Retinal pigment epithelial cell (primary cell): ENCODE measurements at regions not wholly inside any gene's neighbourhood (a gene's known extent, or its start where the extent isn't known, plus 50 kb on each side); places are given as distances from the start of the nearest gene placed in this dataset.

Source experiments
- DNase-seq: peaks from one replicate; pipeline ENCODE4 v3.0.0-alpha.2; 2010; ENCODE audit warnings: low read depth
- H3K4me3 ChIP-seq: 2 replicates; pipeline ENCODE4 v1.5.1; 2011; ENCODE audit warnings: mild to moderate bottlenecking, low read length, control low read depth, moderate library complexity
- CTCF ChIP-seq: conservative IDR thresholded peaks from 2 replicates; pipeline ENCODE4 v1.5.1; 2011; ENCODE audit warnings: low read depth, low read length, control low read depth, inconsistent platforms

DNA sequence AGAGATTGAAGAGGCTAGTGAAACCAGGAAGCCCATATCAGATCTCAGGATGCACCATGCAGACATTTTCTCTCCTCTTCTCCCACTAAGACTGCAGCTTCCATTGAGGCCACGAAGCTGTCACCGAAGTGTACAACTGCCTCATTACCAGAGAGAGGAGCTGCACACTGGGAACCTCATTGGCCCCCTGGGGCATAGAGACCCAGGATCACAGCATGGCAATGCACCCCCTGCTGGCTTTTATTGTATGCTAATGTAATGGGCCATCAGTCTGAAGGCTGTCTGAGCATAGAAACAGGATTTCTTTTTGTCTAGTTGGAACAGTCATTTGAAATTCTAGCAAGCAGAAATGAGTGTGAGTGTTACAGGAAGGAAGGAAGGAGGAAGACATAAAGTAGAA, 861.6 kb upstream of the CELF4 start:
- DNase-seq = no peak
- H3K4me3 ChIP-seq = no peak overlapping the region
- peak; percentile 22 for TF ChIP-seq CTCF

GRCh38 chr18:38421872-38422615, 856.4 kb upstream of the CELF4 start:
- H3K4me3 ChIP-seq = no peak overlapping the region
- no peak for TF ChIP-seq CTCF
- DNase-seq = no peak

GRCh38 chr18:38421021-38421420, 855.4 kb upstream of the CELF4 start:
- no peak for TF ChIP-seq CTCF
- H3K4me3 ChIP-seq = no peak overlapping the region
- DNase-seq = no peak

- no peak overlapping the region for H3K4me3 ChIP-seq
- TF ChIP-seq CTCF = no peak
- DNase-seq = no peak
Observed at GRCh38 chr18:38420611-38421010, 855.0 kb upstream of the CELF4 start.

DNA sequence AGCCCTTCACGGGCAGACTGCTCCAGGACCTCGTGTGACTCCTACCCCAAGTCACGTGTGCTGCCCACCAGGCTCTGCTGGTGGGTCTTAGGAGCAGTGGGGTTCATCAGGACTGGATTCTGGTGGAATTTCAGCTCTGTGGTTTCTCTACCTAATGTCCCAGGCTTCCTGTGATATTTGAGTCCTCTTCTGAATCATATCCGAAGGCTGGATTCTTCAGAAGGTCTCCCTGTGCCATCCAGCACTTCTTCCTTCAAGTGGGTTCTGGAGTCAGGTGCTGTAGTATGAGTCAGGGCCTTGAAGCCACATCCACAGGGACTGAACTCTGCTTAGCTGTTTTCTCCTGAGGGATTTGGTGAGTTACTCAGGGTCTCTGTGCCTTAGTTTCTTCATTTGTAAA, 850.2 kb upstream of the CELF4 start:
- TF ChIP-seq CTCF = no peak
- no peak overlapping the region for H3K4me3 ChIP-seq
- no peak for DNase-seq

DNA sequence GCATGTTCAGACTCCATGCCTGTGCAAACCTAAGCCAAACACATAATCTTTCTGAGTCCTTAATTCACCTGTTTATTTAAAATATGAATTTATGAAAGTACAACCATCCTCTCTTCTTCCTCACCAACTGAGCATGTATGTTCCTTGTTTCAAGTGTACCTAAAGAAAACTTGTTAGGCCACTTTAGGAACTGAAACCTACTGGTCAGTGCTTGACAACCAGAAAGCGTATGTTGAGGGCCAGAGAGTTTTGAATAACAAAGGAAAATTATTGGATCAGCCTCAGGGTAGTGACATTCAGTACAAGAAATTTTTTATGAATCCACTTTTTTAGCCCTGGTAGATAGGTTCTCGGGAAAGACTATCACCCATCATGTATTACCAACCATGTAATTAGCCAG, 847.6 kb upstream of the CELF4 start:
- no peak overlapping the region for H3K4me3 ChIP-seq
- no peak for TF ChIP-seq CTCF
- no peak for DNase-seq

- no peak for DNase-seq
- no peak overlapping the region for H3K4me3 ChIP-seq
- no peak for TF ChIP-seq CTCF
Observed at GRCh38 chr18:38406607-38407006, 841.0 kb upstream of the CELF4 start.
